Activated CD4-positive, alpha-beta T cell treated with anti-CD3 and anti-CD28 coated beads for 36 hours (primary cell): ENCODE measurements at regions not wholly inside any gene's neighbourhood (a gene's known extent, or its start where the extent isn't known, plus 50 kb on each side); places are given as distances from the start of the nearest gene placed in this dataset.

Experiments
- ATAC-seq: fragments of 200-7000 bp; cut with Tn5 transposase; one replicate; pipeline ENCODE4 v1.10.0; 2021; ENCODE audit warnings: mild to moderate bottlenecking, moderate library complexity
- CTCF ChIA-PET: fragments of 350-600 bp; sonication (Branson Sonifier 250); formaldehyde crosslinking; loops from one replicate; lab custom pipeline; 2021; ENCODE audit warnings: antibody characterized with exemption; lab: Charles Lee
- POLR2A ChIA-PET: fragments of 350-600 bp; sonication (Branson Sonifier 250); formaldehyde crosslinking; loops from one replicate; lab custom pipeline; 2021; ENCODE audit warnings: antibody characterized with exemption, inconsistent platforms; lab: Charles Lee
- DNase-seq: peaks from one replicate; pipeline ENCODE4 v3.0.0-alpha.2; 2020
- H3K27ac Mint-ChIP-seq: one replicate; pipeline ENCODE4 v1.8.0; 2021; ENCODE audit warnings: mixed read lengths
- H3K27me3 Mint-ChIP-seq: one replicate; pipeline ENCODE4 v1.8.0; 2021; ENCODE audit warnings: mixed read lengths
- H3K36me3 Mint-ChIP-seq: one replicate; pipeline ENCODE4 v1.8.0; 2021; ENCODE audit warnings: low read depth, mixed read lengths
- H3K4me1 Mint-ChIP-seq: one replicate; pipeline ENCODE4 v1.8.0; 2021; ENCODE audit warnings: mixed read lengths
- H3K4me3 Mint-ChIP-seq: one replicate; pipeline ENCODE4 v1.8.0; 2021; ENCODE audit warnings: mild to moderate bottlenecking, moderate library complexity, mixed read lengths
- H3K9me3 Mint-ChIP-seq: one replicate; pipeline ENCODE4 v1.8.0; 2021; ENCODE audit warnings: low read depth, mixed read lengths
- intact Hi-C, 2 experiments: fragments of 100-400 bp; cut with DNase I in 1 of 2; cut with micrococcal nuclease in 1 of 2; formaldehyde crosslinking; loops; one replicate each; pipeline versions ENCODE4 v1.14.2 to v1.15.1; 2022 to 2024; cut with DNase I, micrococcal nuclease

DNA sequence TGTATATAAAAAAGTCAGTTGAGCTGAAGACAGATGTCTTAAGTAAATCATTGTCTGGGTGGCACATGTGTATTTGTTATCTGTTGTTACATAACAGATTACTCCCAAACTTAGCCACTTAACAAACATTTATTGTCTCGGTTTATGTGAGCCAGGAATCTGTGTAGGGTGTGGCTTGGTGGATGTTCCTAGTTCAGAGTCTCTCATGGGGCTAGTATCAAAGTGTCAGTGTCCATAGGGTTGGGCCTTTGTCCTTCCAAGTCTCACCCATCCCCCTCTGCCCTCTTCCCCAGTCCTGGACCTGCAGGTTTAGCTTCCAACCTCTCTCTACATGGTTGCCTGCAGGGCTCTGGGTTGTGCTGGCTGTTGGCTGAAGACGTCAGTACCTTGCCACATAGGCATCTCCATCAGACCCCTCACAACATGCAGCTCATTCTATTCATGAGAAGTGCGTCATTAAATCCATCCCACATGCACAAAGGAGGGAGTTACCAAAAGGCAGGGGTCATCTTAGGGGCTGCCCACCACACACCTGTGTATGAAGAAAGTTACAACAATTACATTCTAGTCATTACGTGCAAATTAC is 127.5 kb downstream of the HS3ST1 start:
- CTCF ChIA-PET, result no interaction called here
- H3K27me3 Mint-ChIP-seq, result peaks cover 6% of the 10 kb centered on the region
- no peaks in the 10 kb centered on the region for H3K9me3 Mint-ChIP-seq
- no peak overlapping the region for H3K27ac Mint-ChIP-seq
- DNase-seq (no peak), ATAC-seq (no peak)
- intact Hi-C loops, result no loop called here
- H3K4me1 Mint-ChIP-seq, result peaks cover 8% of the 10 kb centered on the region
- POLR2A ChIA-PET, result no interaction called here
- H3K4me3 Mint-ChIP-seq, result no peak overlapping the region
- no peaks in the 10 kb centered on the region for H3K36me3 Mint-ChIP-seq

DNA sequence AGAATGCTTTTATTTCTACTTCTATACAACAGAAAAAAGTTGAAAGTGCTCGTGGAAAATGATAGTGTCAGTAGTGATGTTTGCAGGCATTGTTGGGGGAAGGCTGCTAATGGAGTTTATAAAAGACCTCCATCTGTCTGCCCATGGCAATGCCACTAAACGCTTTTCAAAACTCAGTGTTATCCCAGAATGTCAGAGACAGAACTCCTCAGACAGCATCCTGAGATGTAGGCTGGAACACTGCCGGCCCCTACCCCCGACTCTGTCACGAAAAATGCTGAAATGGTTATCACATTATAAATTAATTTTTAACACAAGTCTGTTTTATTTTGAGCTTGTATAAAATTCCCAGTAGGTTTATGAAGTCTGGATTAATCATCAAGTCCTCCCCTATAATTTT is 128.9 kb downstream of the HS3ST1 start:
- intact Hi-C loops, result no loop called here
- Mint-ChIP-seq H3K27me3 (peaks cover 5% of the 10 kb centered on the region), H3K36me3 (no peaks in the 10 kb centered on the region)

DNA sequence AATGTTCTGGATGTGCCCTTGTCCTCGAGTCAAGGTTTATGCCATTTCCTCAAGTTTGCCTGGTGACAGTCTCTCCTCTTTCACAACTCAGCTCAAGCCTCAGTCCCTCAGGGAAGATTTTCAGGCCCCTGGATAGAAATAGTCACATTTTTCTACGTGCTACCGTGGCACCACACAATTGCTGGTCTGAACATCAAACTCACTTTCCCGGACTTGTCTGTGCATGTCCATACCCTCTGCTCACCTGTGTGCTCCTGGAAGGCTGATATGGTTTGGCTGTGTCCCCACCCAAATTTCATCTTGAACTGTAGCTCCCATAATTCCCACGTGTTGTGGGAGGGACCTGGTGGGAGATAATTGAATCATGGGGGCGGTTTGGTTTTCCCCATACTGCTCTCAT is 129.7 kb downstream of the HS3ST1 start:
- ChIA-PET POLR2A (no interaction called here), CTCF (interaction anchor here (0.7 kb wide), 1 partner anchor 10 kb away, joined by 3 read pairs; no protein-coding TSS in a partner anchor)
- intact Hi-C loops, result no loop called here
- peaks cover 5% of the 10 kb centered on the region for H3K27me3 Mint-ChIP-seq
- H3K36me3 Mint-ChIP-seq, result no peaks in the 10 kb centered on the region
- H3K4me3 Mint-ChIP-seq, result no peak overlapping the region
- H3K9me3 Mint-ChIP-seq, result no peaks in the 10 kb centered on the region
- DNase-seq, result no peak
- no peak for ATAC-seq
- peaks cover 8% of the 10 kb centered on the region for H3K4me1 Mint-ChIP-seq
- H3K27ac Mint-ChIP-seq, result no peak overlapping the region

More for the DNA sequence above, 128.9 kb downstream of the HS3ST1 start:
- Mint-ChIP-seq H3K9me3 (no peaks in the 10 kb centered on the region), H3K4me1 (peaks cover 8% of the 10 kb centered on the region), H3K27ac (no peak overlapping the region), H3K4me3 (no peak overlapping the region)
- no peak for ATAC-seq
- ChIA-PET CTCF (no interaction called here), POLR2A (no interaction called here)
- no peak for DNase-seq

DNA sequence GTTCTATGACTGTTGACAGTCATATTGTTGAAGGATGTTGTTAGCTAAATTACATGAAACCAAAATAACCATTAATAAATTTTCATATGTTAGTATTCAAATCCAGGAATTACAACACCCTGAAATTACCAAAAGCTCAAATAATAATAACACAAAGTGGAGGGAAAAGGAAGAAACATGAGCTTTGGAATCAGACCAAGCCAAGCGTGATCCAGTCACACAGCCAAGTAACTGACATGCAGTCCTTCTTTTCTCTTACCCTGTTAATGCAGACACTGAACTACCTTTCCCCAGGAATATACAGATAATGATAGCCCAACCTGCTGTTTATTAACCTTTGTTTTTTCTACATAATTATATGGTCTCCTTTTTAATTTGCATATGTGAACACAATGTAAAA is 130.2 kb downstream of the HS3ST1 start:
- Mint-ChIP-seq H3K9me3 (no peaks in the 10 kb centered on the region), H3K27ac (no peak overlapping the region), H3K27me3 (peaks cover 1% of the 10 kb centered on the region), H3K4me3 (no peak overlapping the region), H3K4me1 (peaks cover 8% of the 10 kb centered on the region), H3K36me3 (no peaks in the 10 kb centered on the region)
- CTCF ChIA-PET, result interaction anchor here (0.7 kb wide), 1 partner anchor 9 kb away, joined by 3 read pairs; no protein-coding TSS in a partner anchor
- POLR2A ChIA-PET, result no interaction called here
- ATAC-seq, result no peak
- intact Hi-C loops, result no loop called here
- DNase-seq, result no peak

DNA sequence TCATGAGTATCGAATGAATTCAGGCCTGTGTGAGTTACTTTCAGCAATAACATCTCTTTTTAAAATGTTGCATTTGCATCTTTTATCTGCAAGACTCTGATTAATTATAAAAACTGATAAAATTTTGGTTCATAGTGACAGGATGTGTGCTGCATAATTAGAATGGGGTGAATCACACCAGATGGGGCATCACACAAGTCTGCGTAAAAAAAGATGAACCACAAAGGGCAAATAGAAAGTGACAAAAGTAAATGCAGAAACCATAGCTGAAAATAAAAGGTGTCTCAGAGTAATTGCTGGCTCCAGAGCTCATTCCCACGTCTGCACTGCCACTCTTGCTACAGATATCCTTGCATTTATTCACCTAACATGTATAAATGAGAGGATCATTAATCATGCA is 131.1 kb downstream of the HS3ST1 start:
- Mint-ChIP-seq H3K36me3 (no peaks in the 10 kb centered on the region), H3K27me3 (no peaks in the 10 kb centered on the region)
- ATAC-seq, result peak; percentile 63

DNA sequence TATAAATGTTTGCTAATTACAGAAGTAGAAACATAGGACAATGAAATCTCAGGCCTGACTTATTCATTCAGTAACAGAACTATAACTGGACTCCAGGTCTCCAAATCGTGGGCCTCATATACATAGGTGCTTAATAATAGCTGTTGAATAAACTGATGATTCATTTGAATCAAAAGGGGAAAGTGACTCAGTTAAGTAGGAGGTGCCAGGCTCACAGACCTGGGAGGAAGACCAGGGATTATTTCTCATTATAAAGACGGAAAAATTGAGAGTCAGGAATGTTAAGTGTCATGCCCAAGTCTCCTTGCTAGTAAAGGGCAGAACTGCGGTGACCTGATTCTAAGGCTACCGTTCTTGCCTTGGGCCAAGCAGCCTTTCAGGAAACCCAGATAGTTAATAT is 131.5 kb downstream of the HS3ST1 start:
- no peaks in the 10 kb centered on the region for H3K9me3 Mint-ChIP-seq
- DNase-seq (no peak), ATAC-seq (peak; percentile 69)
- intact Hi-C loops, result no loop called here
- POLR2A ChIA-PET, result no interaction called here
- no peaks in the 10 kb centered on the region for H3K27me3 Mint-ChIP-seq
- H3K4me1 Mint-ChIP-seq, result peaks cover 8% of the 10 kb centered on the region
- no peak overlapping the region for H3K27ac Mint-ChIP-seq
- CTCF ChIA-PET, result no interaction called here
- H3K4me3 Mint-ChIP-seq, result no peak overlapping the region
- no peaks in the 10 kb centered on the region for H3K36me3 Mint-ChIP-seq

More for the DNA sequence above, 131.1 kb downstream of the HS3ST1 start:
- no peaks in the 10 kb centered on the region for H3K9me3 Mint-ChIP-seq
- H3K27ac Mint-ChIP-seq, result no peak overlapping the region
- no peak for DNase-seq
- ChIA-PET POLR2A (no interaction called here), CTCF (no interaction called here)
- intact Hi-C loops, result no loop called here
- H3K4me3 Mint-ChIP-seq, result no peak overlapping the region
- peaks cover 8% of the 10 kb centered on the region for H3K4me1 Mint-ChIP-seq

DNA sequence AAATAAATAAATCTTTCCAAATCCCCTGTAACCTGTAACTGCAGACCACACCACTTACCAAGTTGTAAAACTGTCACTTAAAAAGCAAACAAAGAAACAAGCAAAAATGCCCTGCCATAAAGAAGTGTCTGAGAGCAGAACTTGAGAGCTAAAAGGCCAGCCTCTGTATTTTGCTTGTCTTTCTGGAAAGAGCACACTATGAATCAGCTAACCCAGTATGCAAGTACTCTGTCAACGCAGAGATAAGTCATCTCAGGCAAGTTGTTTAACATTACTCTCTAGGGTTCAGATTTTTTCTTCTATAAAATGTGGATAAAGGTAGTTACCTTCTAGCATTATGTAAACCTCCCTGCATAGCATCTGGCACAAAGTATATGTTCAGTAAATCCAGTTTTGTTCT is 134.8 kb downstream of the HS3ST1 start:
- DNase-seq (no peak), ATAC-seq (no peak)
- Mint-ChIP-seq H3K4me3 (no peak overlapping the region), H3K4me1 (peaks cover 8% of the 10 kb centered on the region), H3K27me3 (no peaks in the 10 kb centered on the region), H3K27ac (no peak overlapping the region), H3K36me3 (no peaks in the 10 kb centered on the region), H3K9me3 (no peaks in the 10 kb centered on the region)
- intact Hi-C loops, result no loop called here
- CTCF ChIA-PET, result interaction anchor here (0.8 kb wide), 1 partner anchor 44 kb away, joined by 3 read pairs; no protein-coding TSS in a partner anchor
- POLR2A ChIA-PET, result no interaction called here

DNA sequence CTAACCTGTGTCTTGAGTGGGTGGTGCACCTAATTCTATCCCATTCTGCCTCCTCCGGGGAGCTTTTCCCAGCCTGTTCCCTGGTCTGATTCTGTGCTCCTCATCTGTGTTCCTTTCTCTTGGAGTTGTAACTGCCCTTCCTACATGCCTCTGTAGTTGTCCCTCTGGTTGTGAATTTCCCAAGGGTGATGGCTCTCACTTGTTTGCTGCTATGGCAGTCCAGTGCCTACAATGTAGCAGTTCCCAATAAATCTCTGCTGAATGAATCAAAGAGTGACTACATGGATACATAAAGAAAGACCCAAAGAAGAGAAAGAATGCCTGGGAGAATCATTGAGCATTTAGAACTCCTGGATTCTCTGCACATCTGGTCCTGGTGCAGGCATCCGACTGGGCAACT is 141.6 kb downstream of the HS3ST1 start:
- no peak for ATAC-seq
- Mint-ChIP-seq H3K27me3 (peaks cover 3% of the 10 kb centered on the region), H3K9me3 (peaks cover 7% of the 10 kb centered on the region), H3K4me1 (no peaks in the 10 kb centered on the region), H3K36me3 (no peaks in the 10 kb centered on the region), H3K4me3 (no peak overlapping the region), H3K27ac (no peak overlapping the region)
- intact Hi-C loops, result no loop called here
- ChIA-PET POLR2A (no interaction called here), CTCF (no interaction called here)
- DNase-seq, result no peak

DNA sequence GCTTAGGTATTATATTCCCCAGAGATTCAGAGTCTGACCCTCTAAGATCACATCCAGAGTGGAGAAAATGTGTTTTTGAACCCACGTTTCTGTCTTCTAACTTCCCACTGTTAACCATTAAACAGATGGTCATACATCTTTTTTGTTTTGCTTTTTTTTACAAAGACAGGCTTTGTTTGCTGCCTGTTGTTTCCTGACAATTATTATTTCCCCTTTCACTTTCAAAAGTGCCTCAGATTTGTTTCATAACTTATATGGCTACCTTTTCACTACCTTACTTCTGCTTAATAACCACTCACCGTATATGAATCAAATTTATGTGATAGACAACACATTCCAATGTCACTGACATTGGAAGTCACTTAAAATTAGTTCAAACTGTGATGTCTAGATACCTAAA is 142.2 kb downstream of the HS3ST1 start:
- Mint-ChIP-seq H3K36me3 (no peaks in the 10 kb centered on the region), H3K27ac (no peak overlapping the region), H3K4me3 (no peak overlapping the region), H3K4me1 (no peaks in the 10 kb centered on the region), H3K9me3 (peaks cover 7% of the 10 kb centered on the region), H3K27me3 (peaks cover 3% of the 10 kb centered on the region)
- ATAC-seq (no peak), DNase-seq (no peak)
- ChIA-PET POLR2A (no interaction called here), CTCF (no interaction called here)
- intact Hi-C loops, result no loop called here

DNA sequence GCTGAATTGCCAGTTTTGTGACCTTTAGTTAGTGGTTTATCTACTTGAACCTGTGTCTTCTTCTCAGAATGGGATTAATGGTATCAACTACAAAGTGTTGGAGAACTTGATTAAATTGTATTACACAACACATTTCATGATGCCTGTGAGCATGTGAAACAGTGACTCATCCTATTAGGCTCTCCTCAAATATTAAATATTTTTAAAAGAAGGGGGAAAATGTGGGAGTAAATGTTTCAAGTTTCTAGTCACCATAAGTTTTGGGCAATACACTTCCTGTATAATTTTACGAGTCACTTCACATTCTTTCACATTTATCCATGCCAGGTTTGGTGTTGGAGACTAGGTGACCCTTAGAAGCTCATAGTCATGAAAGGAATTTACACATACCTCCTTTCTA is 147.0 kb downstream of the HS3ST1 start:
- Mint-ChIP-seq H3K4me1 (no peaks in the 10 kb centered on the region), H3K27ac (no peak overlapping the region), H3K9me3 (peaks cover 7% of the 10 kb centered on the region), H3K36me3 (no peaks in the 10 kb centered on the region), H3K27me3 (peaks cover 7% of the 10 kb centered on the region), H3K4me3 (no peak overlapping the region)
- CTCF ChIA-PET, result no interaction called here
- ATAC-seq (no peak), DNase-seq (no peak)
- POLR2A ChIA-PET, result no interaction called here
- intact Hi-C loops, result no loop called here

DNA sequence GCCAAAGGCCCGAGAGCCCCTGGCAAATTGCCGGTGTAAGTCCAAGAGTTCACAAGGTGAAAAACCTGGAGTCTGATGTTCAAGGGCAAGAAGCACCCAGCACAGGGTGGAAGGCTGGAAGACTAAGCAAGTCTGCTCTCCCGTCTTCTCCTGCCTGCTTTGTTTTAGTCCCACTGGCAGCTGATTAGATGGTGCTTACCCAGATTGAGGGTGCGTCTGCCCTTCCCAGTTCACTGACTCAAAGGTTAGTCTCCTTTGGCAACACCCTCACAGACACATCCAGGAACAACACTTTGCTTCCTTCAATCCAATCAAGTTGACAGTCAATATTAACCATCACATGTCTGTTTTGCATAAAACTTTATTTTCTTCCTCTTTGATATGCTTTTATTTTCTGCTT is 157.4 kb downstream of the HS3ST1 start:
- H3K4me3 Mint-ChIP-seq, result no peak overlapping the region
- POLR2A ChIA-PET, result no interaction called here

DNA sequence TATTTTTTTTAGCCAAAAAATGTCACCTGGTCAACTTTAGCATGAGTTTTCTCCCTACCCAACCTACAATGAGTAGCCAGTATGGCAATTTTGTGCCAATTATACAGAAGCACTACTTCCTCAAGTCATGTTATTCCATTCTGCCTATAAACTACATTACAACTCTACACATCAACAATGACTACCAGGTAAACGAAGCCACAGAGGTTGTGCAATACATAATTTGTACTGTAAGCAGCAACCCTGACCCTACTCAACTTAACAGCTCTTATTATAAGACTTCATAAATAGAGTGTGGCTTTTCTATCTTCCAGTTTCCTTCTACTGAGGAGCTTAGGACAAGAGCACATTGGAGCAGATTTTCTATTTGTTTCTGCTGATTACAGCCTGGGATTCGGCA is 160.5 kb downstream of the HS3ST1 start:
- DNase-seq, result no peak
- H3K27me3 Mint-ChIP-seq, result peaks cover 5% of the 10 kb centered on the region
- CTCF ChIA-PET, result no interaction called here
- H3K4me1 Mint-ChIP-seq, result no peaks in the 10 kb centered on the region
- no peak overlapping the region for H3K27ac Mint-ChIP-seq
- no peaks in the 10 kb centered on the region for H3K36me3 Mint-ChIP-seq
- POLR2A ChIA-PET, result no interaction called here
- ATAC-seq, result no peak
- H3K9me3 Mint-ChIP-seq, result peaks cover 2% of the 10 kb centered on the region
- H3K4me3 Mint-ChIP-seq, result no peak overlapping the region
- intact Hi-C loops, result no loop called here

More for the DNA sequence above, 157.4 kb downstream of the HS3ST1 start:
- Mint-ChIP-seq H3K27me3 (peaks cover 3% of the 10 kb centered on the region), H3K36me3 (no peaks in the 10 kb centered on the region), H3K9me3 (peaks cover 2% of the 10 kb centered on the region), H3K27ac (no peak overlapping the region), H3K4me1 (no peaks in the 10 kb centered on the region)
- DNase-seq, result no peak
- CTCF ChIA-PET, result no interaction called here
- intact Hi-C loops, result no loop called here
- ATAC-seq, result no peak
